ENCODE measurements at regions not wholly inside any gene's neighbourhood (a gene's known extent, or its start where the extent isn't known, plus 50 kb on each side); places are given as distances from the start of the nearest gene placed in this dataset.

DNA sequence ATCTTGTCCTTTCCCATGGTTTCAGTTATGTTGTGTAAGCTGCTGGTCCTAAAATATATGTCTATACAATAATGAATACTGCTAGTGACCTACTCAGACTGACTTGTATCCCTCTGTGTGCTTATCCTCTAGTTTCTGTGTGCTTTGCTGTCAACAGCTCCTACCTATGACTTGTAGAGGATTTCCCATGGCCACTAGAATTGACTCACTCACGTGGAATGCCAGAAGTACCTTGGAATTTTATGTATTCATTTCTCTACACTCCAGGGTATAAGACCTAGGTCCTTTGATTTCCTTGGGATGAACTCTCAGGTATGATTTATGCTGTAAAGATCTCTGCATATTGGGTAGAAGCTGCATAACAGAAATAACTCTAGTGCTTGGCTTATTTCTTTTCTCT is 279.9 kb upstream of the SLIT2 start:
- no peak for DNase-seq (ENCODE audit: low read depth)
- no peak overlapping the region for H3K4me3 ChIP-seq (ENCODE audit: low read depth, low read length)
- TF ChIP-seq, protein P1, sequence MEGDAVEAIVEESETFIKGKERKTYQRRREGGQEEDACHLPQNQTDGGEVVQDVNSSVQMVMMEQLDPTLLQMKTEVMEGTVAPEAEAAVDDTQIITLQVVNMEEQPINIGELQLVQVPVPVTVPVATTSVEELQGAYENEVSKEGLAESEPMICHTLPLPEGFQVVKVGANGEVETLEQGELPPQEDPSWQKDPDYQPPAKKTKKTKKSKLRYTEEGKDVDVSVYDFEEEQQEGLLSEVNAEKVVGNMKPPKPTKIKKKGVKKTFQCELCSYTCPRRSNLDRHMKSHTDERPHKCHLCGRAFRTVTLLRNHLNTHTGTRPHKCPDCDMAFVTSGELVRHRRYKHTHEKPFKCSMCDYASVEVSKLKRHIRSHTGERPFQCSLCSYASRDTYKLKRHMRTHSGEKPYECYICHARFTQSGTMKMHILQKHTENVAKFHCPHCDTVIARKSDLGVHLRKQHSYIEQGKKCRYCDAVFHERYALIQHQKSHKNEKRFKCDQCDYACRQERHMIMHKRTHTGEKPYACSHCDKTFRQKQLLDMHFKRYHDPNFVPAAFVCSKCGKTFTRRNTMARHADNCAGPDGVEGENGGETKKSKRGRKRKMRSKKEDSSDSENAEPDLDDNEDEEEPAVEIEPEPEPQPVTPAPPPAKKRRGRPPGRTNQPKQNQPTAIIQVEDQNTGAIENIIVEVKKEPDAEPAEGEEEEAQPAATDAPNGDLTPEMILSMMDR (IDR thresholded peaks at IDR 0.05; ENCODE audit: low read depth, low read length, missing control alignments), result no peak

DNA sequence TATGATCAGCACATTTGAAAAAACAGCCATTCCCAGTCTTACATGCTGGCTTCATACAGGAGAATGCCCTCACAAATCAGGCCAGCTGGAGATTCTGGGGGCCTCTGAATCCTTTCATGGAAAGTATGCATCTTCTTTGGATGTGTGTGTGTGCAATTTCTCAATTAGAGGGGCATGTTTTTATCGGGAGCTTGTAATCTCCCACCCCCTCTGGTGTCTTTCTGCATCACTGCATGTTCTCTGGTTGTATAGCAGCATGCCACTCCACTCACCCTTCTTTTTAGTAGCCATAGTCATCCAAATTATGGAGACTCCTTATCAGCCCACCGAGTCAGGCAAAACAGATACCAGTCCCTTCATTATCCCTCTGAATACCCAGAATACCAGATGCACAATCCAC is 282.2 kb upstream of the SLIT2 start:
- DNase-seq (ENCODE audit: low read depth), result no peak
- TF ChIP-seq, protein P1 (IDR thresholded peaks at IDR 0.05; ENCODE audit: low read depth, low read length, missing control alignments), result no peak
- no peak overlapping the region for H3K4me3 ChIP-seq (ENCODE audit: low read depth, low read length)

DNA sequence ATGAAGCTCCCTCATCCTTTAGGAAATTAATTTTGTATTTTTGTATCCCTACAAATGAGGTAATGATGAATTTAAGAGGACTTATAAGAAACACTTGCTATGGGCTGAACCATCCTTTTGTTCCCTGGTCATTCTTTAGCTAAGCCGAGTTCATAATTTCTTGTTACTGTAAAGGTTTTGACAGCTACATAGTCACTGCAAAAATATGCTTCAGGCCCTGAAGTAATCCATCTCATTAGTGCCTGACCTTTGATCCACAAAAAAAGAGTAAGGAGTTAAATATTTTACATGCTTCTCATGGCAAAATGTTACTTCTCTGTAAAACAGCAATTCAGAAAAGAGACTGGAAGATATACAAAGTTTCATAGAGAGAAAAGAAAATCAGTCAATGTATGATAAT is 290.6 kb upstream of the SLIT2 start:
- DNase-seq (ENCODE audit: low read depth), result no peak
- TF ChIP-seq, protein P1 (IDR thresholded peaks at IDR 0.05; ENCODE audit: low read depth, low read length, missing control alignments), result no peak
- no peak overlapping the region for H3K4me3 ChIP-seq (ENCODE audit: low read depth, low read length)

DNA sequence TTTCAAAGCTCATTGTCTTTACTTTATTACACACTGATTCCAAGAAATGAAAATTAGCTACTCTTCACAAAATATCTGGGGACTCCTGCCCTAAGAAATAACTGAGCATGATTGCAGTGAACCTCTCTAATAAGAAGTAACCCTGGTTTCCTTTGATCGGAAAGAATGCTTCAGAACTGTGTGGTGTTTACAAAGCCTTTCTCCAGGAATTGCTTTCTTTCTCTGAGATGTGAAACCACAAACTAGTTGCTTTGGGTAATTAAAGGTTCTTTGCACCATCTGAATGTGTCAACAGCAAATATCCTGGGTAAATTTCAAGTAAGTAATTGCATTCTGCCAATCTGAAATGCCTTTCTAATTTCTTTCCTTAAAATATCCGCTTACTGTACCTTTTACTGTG is 292.9 kb upstream of the SLIT2 start:
- H3K4me3 ChIP-seq (ENCODE audit: low read depth, low read length), result no peak overlapping the region
- DNase-seq (ENCODE audit: low read depth), result no peak
- TF ChIP-seq, protein P1 (IDR thresholded peaks at IDR 0.05; ENCODE audit: low read depth, low read length, missing control alignments), result no peak

DNA sequence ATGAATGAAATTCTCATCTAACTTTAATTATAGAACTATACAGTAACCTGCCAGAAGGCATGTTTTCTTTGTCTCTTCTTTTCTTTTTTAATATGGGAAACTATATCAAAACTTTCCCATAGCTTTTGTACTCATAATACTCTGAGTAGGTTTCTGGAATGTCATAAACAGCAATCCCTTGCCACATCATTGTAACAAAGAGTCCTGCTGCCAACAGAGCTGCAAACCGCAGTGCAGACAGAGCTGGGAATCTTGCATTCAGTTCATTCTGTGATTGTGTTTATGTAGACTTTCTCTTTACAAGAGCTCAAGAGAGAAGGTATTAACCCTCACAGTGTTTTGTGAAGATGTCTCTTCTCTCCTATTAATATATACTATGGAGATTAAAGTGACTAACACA is 304.4 kb upstream of the SLIT2 start:
- H3K4me3 ChIP-seq (ENCODE audit: low read depth, low read length), result no peak overlapping the region
- no peak for DNase-seq (ENCODE audit: low read depth)
- TF ChIP-seq, protein P1 (IDR thresholded peaks at IDR 0.05; ENCODE audit: low read depth, low read length, missing control alignments), result no peak

DNA sequence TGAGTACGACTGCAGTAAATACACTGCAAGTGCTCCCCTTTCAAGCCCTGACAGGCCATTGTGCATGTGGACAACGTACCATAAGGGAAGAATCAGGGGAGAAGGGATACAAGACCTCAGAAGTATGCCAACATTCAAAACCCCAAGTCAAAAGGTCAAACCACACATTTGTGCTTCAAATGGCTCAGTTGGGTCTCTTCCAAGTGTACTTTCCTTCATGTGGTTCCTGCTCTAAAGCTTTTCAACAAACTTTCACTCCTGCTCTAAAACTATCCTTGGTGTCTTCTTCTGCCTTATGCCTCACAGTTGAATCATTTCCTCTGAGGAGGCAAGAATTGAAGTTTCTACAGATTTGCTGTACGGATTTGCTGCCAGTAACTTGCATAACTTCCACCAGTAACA is 305.7 kb upstream of the SLIT2 start:
- TF ChIP-seq, protein P1 (IDR thresholded peaks at IDR 0.05; ENCODE audit: low read depth, low read length, missing control alignments), result no peak
- no peak overlapping the region for H3K4me3 ChIP-seq (ENCODE audit: low read depth, low read length)
- DNase-seq (ENCODE audit: low read depth), result no peak

DNA sequence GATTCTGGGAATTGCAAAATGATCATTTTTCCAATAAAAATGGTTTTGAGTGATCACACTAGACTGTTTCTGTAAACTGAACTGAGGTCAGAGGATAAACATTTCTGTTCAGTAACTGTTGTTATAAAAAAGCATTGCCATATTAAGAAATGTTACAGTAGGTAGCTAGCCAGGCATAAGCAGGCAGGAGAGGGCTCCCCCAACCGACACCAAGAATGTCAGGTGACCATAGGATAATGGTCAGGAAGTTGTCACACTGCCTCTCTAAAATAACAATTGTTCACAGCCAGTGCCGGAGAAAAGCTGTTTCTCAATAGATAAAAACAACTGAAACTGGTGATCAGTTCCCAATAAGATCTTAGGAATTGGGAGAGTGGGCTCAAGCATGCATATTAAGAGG is 306.2 kb upstream of the SLIT2 start:
- no peak overlapping the region for H3K4me3 ChIP-seq (ENCODE audit: low read depth, low read length)
- no peak for DNase-seq (ENCODE audit: low read depth)
- TF ChIP-seq, protein P1 (IDR thresholded peaks at IDR 0.05; ENCODE audit: low read depth, low read length, missing control alignments), result no peak

Data from GM12864 (cell line).